Activated CD4-positive, alpha-beta T cell treated with anti-CD3 and anti-CD28 coated beads, Interleukin-2, Interleukin-6, amounts not matched to agents 100 ng/mL and 50 ng/mL, durations not matched to agents 16 hours and 8 hours (primary cell): ENCODE measurements at regions not wholly inside any gene's neighbourhood (a gene's known extent, or its start where the extent isn't known, plus 50 kb on each side); places are given as distances from the start of the nearest gene placed in this dataset.

Experiments
- DNase-seq: peaks from one replicate; pipeline ENCODE4 v3.0.0-alpha.2; 2020

- DNase-seq, result no peak
These were observed 78.5 kb downstream of the RPLP1 start for GRCh38 chr15:69530991-69531664.

GRCh38 chr15:69531665-69532027 is 79.0 kb downstream of the RPLP1 start:
- DNase-seq, result no peak

DNA sequence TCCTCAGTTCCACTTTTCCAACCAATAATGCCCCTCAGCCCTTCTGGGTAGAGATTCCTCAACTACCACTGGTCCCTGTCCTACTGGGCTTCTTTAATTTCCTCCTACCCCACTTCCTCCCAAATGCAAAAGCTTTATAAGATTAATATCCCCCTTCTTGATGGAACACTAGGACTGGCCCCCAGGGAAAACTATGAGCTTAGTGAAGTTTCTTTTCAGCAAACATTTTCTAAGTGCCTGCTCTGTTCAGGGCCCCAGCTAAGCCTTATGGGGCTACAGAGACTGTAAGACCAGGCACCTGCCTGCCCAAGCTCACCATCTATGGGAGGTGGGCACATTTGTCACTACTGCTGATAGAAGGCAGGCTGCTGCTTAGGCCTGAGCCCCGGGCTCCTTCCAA is 79.4 kb downstream of the RPLP1 start:
- DNase-seq, result no peak

- DNase-seq, result no peak
These were observed 80.2 kb downstream of the RPLP1 start for GRCh38 chr15:69532856-69533255.

DNA sequence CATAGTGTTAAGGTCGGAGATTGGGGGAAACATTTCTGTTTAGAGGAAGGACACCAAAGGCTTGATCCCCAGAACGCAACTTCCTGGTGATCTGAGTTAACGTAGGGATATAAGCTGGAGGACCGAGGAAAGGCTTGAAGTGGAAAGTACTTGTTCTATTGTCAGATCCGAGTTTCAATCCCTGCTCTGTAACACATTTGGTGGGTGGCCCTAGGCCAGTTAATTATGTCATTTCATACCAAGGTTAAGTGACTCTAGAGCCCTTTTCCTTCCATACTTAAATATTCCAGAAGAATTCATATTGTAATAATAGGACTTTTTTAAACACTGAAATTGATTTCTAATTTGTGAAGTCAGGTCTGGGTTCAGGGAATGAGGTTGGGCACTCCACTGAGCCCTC is 80.9 kb downstream of the RPLP1 start:
- no peak for DNase-seq

DNA sequence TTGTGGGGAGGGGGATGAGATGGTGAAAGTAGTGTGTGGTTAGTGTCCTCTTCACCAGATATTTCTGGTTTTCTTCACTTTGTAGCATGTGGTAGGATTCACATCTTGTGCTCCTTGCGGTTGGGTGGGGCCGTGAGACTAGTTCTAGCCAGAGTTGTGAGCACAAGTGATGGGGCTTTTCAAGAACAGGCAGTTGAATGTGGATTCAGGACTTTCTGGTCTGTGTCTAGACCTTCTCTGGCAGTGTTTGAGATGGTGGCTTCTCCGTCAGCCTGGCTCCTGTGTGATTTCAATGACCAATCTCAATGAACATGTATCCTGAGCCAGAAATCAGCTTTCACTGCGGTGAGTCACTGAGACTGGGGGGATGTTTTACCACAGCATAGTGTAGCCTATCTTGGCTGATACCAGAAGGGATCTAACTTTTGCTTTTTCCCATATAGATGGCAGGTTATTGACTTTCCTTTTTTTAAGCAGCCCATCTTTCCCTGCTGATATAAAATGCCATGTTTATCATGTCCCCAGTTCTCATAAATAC is 82.6 kb downstream of the RPLP1 start:
- no peak for DNase-seq

DNA sequence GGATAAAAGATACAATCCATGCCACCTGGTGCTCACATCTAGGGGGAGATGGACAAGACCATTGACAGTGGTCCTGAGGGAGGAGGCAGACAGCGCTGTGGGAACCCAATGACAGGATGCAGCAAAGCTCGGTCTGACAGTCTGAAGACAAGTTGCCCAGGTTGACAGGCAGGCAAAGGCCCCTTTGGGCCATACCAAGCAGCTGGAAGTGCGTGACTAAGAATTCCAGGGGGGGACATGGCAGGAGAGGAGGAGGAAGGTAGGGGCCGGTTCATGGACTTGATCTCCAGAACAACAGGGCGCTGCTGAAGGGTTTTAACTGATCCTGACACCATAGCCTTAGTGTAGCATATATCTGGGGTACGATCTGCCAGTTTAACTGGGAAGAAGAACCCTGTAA is 83.4 kb downstream of the RPLP1 start:
- DNase-seq, result no peak

DNA sequence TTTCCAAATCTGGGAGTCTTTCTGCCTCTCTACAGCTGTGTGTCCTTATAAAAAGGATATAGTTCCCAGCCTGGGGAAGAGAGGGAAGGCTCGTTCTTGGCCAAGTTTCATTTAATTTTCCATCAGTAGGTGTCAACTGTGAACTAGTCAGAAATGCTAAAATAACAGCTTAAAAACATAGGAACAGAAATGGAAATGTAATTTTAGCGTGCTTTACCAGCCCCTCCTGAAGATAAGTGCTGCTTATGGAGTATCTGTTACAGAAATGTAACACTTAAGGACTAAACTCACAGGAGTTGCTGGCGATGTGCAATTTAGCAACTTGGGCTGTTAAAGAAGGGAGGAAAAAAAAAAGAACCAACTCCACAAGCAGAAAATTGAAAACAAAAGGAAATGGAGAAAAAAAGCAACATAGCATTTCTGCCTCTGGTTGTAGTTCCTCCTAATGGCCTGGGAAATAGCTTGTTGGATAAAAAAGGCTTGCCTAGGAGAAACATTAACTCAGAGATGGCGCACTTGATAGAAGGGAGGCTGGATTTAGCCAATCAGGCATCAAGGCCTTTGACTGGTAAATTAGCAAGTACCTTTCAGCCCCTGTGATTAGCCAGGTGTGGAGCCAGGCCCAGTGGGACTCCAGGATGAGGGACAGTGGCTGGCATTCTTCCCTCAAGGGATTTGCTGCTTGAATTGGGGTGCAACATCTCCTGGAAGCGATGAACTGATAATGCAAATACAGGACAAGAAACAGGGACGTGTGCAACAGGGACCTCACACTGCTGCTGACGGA is 84.3 kb downstream of the RPLP1 start:
- no peak for DNase-seq

- DNase-seq, result no peak
These were observed 85.3 kb downstream of the RPLP1 start for GRCh38 chr15:69537901-69538300.

GRCh38 chr15:69538379-69538778 is 85.8 kb downstream of the RPLP1 start:
- DNase-seq, result no peak

DNA sequence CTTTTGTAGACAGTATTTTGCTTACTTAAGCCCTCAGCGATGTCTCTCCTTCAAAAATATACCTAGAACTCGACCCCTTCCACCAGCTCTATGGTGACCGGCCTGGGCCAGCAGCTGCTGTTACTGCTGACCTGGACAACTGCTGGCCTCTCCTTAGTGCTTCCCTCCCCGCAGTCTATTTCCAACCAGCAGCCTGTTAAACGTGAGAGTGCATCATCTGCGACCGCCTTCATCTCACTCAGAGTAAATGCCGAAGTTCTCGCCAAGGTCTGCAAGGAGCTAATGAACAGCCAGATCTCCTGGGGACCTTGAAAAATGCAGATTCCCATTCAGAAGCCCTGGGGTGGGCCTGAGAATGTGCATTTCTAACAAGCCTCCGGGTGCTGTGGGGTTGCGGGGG is 86.7 kb downstream of the RPLP1 start:
- DNase-seq, result no peak

GRCh38 chr15:69540622-69541021 is 88.0 kb downstream of the RPLP1 start:
- no peak for DNase-seq

- no peak for DNase-seq
These were observed 89.4 kb downstream of the RPLP1 start for GRCh38 chr15:69542028-69542427.

- no peak for DNase-seq
These were observed 91.2 kb downstream of the RPLP1 start for GRCh38 chr15:69543681-69544364.

- DNase-seq, result no peak
These were observed 91.9 kb downstream of the RPLP1 start for GRCh38 chr15:69544365-69545113.

DNA sequence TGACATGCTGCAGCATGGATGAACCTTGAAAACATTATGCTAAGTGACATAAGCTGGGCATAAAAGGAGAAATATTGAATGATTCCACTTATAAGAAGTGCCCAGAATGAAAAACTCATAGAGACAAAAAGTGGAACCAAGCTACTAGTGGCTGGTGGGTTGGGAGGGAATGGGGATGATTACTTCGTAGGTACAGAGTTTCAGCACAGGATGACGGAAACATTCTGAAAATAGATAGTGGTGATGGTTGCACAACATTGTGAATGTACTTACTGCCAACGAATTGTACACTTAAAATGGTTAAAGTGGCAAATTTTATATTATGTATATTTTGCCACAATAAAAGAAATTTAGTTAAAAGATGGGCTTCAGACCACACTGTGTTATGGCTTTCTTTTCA is 93.6 kb downstream of the RPLP1 start:
- no peak for DNase-seq

DNA sequence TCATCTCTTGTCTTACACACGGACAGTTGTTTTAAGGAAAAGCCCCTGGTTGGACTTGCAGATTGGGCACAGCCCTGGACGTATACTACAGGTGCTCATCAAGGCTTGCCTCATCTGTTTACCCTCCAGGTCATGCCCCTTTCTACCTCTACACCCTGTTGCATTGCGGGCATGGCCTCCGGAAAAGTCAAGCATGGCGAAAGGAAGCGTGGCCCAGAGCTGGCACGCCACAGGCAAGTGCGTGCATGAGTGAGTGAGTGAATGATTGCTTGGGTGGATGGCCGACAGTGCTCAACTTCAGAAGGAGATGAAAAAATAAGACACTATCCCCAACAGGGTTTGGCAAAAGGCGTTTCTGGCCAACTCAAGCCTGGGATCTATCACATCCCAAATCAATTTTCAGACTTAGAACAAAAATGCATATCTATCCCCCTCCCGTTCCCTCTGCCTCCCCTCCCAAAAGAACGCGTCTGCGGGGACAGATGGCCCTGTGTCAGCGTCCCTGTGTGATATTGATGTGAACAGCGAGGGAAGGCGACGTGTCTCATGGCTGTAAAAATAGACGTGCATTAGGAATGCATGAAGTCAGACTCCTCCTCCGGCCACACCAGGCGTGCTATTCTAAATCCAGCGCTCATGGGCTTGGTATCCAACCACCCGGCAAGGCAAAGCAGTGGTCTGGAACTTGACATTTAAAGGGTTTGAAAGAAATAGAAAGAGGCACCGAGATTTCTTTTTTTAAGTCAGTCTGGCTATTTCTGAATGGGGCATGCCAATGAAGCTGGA is 96.0 kb downstream of the RPLP1 start:
- DNase-seq, result no peak

- no peak for DNase-seq
These were observed 98.9 kb downstream of the RPLP1 start for GRCh38 chr15:69551391-69552056.

DNA sequence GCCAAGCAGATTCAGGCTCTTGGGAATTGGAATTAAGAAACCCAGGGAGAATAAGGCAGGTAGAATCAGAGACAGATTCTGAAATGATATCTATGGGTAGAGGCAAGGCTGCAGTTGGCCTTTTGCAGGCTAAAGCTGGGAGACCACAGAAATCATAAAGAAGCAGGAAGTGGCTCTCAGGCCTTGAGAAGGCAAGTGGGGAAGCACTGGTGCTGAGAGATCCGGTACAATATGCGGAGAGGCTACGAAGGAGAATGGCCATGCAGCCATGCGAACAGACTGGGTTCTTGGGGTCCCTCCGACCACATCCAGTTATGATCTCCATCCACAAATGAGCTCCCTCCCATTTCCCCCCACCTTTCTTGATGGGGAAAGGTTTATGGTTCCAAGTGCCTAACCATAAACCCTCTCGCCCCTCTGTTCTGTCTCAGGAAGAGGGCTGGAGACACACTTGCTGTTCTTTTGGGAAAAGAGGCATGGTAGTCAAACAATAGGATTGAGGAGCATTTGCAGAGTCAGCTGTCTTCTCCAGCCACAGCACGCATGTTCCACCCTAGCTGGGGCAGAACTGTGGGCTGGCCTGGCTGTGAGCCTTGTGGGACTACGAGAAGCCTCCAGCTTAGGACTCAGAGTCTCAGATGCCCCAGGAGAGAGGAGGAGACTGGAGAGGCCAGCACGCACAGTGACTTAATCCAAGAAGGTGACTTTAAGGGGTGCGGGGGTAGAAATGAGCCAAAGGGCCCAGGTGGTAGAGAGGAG is 99.6 kb downstream of the RPLP1 start:
- no peak for DNase-seq

GRCh38 chr15:69553686-69554085 is 101.1 kb downstream of the RPLP1 start:
- no peak for DNase-seq
